ENCODE measurements at regions not wholly inside any gene's neighbourhood (a gene's known extent, or its start where the extent isn't known, plus 50 kb on each side); places are given as distances from the start of the nearest gene placed in this dataset.
"Not testable (repeated sequence)": the region's sequence is repeated elsewhere in the genome, so short reads cannot be mapped to it uniquely, and the experiment has no call there.

DNA sequence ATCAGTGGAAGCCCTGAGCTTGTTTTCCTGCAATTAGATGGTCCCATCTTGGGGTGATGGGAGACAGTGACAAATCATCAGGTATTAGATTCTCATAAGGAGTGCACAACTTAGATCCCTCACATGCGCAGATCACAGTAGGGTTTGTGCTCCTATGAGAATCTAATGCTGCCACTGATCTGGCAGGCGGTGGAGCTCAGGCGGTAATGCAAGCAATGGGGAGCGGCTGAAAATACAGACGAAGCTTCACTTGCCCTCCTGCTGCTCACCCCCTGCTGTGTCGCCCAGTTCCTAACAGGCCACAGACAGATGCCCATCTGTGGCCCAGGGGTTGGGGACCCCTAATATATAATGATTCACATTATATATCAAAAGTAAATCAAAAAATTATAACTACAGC is 258.8 kb upstream of the USP15 start:
- no peak overlapping the region for H3K4me3 ChIP-seq (ENCODE audit: low read length)
- no peak overlapping the region for H3K4me2 ChIP-seq (ENCODE audit: low read length)
- no peaks in the 10 kb centered on the region for H3K27me3 ChIP-seq (ENCODE audit: control insufficient read depth, insufficient read depth, low read length)
- no peaks in the 10 kb centered on the region for H3K9me3 ChIP-seq (replicated peaks; ENCODE audit: low read length)
- no peak overlapping the region for H3K9ac ChIP-seq (ENCODE audit: low read depth, low read length)
- no peaks in the 10 kb centered on the region for H3K4me1 ChIP-seq (ENCODE audit: control insufficient read depth, insufficient read depth, low read length)
- H3K36me3 ChIP-seq (ENCODE audit: insufficient read depth, low read length) = no peaks in the 10 kb centered on the region

DNA sequence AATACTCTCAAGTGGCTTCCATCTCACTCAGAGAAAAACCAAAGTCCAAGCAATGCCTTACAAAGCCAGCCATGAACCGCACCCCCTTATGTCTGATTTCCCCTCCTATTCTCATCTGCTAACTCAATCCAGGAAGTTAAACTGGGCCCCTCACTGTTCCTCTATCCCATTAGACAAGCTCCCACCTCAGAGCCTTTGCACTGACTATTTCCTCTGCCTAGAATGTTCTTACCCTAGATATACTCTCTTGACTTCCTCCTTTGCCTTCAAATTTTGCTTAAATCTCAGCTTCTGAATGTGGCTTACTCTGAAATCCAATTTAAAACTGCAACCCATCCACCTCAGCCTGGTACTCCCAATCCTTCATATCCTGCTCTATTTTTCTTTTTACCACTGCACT is 257.0 kb upstream of the USP15 start:
- no peak overlapping the region for H3K9ac ChIP-seq (ENCODE audit: low read depth, low read length)
- no peaks in the 10 kb centered on the region for H3K36me3 ChIP-seq (ENCODE audit: insufficient read depth, low read length)
- H3K4me3 ChIP-seq (ENCODE audit: low read length) = no peak overlapping the region
- H3K9me3 ChIP-seq (replicated peaks; ENCODE audit: low read length) = no peaks in the 10 kb centered on the region
- H3K27me3 ChIP-seq (ENCODE audit: control insufficient read depth, insufficient read depth, low read length) = no peaks in the 10 kb centered on the region
- no peaks in the 10 kb centered on the region for H3K4me1 ChIP-seq (ENCODE audit: control insufficient read depth, insufficient read depth, low read length)
- H3K4me2 ChIP-seq (ENCODE audit: low read length) = no peak overlapping the region

DNA sequence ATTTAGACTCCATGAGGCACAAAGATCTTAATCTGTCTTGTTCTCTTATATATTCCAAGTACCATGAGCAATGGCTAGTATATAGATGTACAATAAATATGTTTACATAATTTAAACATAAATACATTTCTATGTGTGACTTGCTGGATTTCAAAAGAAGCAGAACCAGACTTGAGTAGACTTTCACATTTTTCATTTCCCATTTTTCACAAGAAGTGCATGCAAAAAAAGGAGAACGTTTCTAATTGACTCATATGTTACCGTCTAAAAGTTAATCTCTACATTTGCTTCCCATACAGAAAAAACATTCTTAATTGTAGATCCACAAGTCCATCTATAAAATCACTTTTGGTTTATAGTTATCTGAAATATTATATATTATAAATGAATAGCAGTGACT is 256.5 kb upstream of the USP15 start:
- no peaks in the 10 kb centered on the region for H3K36me3 ChIP-seq (ENCODE audit: insufficient read depth, low read length)
- H3K27me3 ChIP-seq (ENCODE audit: control insufficient read depth, insufficient read depth, low read length) = no peaks in the 10 kb centered on the region
- no peaks in the 10 kb centered on the region for H3K9me3 ChIP-seq (replicated peaks; ENCODE audit: low read length)
- no peak overlapping the region for H3K4me3 ChIP-seq (ENCODE audit: low read length)
- H3K9ac ChIP-seq (ENCODE audit: low read depth, low read length) = no peak overlapping the region
- H3K4me1 ChIP-seq (ENCODE audit: control insufficient read depth, insufficient read depth, low read length) = no peaks in the 10 kb centered on the region
- H3K4me2 ChIP-seq (ENCODE audit: low read length) = no peak overlapping the region

DNA sequence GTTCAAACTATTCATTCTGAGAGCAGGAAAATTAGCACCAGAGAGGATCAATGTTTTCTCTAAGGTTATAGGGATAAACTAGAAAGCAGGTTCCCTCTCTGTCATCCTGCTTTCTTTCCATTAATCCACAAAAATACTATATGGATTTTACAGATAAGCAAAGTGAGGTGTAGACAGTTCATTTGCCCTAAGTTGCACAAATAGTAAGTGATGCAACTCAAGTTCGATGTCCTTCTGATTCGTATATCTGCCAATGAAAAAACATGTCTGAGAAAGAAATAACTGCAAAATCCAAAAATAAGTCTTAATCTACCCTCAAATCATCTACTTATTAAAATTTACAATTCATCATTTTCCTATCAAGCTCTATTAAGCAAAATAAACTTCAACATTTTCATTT is 254.6 kb upstream of the USP15 start:
- no peaks in the 10 kb centered on the region for H3K4me1 ChIP-seq (ENCODE audit: control insufficient read depth, insufficient read depth, low read length)
- no peaks in the 10 kb centered on the region for H3K9me3 ChIP-seq (replicated peaks; ENCODE audit: low read length)
- H3K36me3 ChIP-seq (ENCODE audit: insufficient read depth, low read length) = no peaks in the 10 kb centered on the region
- H3K27me3 ChIP-seq (ENCODE audit: control insufficient read depth, insufficient read depth, low read length) = no peaks in the 10 kb centered on the region
- no peak overlapping the region for H3K9ac ChIP-seq (ENCODE audit: low read depth, low read length)
- H3K4me2 ChIP-seq (ENCODE audit: low read length) = no peak overlapping the region
- no peak overlapping the region for H3K4me3 ChIP-seq (ENCODE audit: low read length)

DNA sequence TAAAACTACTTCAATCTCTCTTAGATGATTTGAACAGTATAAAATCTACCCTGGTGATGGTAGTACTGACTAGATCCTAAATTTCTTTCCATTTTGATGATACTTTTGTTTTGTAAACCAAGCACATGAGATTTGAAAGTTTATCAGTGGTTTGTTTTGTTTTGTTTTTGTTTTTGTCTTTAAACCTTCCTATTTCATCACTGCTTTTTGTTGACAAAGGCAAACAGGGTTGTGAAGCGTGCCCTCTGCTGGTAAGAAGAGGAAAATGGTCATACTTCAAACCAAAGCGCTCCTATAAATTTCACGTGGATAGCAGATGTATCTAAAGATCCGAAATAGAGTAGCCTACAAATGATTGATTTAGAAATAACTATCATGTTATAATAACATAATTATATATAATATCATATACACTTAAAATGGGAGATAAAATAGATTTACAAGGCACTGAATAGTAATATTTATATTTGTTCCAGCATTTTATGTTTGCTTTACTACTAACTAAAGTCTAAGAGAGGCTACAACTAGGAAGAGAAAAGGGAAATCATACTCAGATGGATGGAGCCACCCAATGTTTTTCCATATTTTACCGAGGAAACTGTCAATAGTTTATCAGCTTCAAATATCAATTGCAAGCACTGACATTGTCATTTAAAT is 254.0 kb upstream of the USP15 start:
- Histone ChIP-seq H3K4me3 (ENCODE audit: low read length) (no peak overlapping the region), H3K9me3 (replicated peaks; ENCODE audit: low read length) (no peaks in the 10 kb centered on the region), H3K36me3 (ENCODE audit: insufficient read depth, low read length) (no peaks in the 10 kb centered on the region), H3K27me3 (ENCODE audit: control insufficient read depth, insufficient read depth, low read length) (no peaks in the 10 kb centered on the region), H3K4me1 (ENCODE audit: control insufficient read depth, insufficient read depth, low read length) (no peaks in the 10 kb centered on the region), H3K4me2 (ENCODE audit: low read length) (no peak overlapping the region), H3K9ac (ENCODE audit: low read depth, low read length) (no peak overlapping the region)

DNA sequence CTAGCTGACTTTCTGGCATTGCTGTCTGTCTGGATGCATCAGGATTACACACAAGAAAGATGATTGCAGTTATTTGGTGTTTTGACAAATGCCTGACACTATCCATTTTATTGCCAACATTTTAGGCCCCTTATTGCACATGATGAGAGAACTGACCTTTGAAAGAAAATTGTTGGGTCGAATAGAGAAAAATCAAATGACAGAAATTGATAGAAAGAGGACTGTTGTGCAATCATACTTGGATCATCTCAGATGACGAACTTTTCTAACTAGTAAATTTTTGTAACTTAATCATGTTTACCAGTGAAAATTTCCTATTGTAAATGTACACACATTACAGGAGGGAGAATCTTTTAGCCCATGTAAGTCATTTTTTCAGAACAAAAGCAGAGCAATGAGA is 251.5 kb upstream of the USP15 start:
- no peaks in the 10 kb centered on the region for H3K4me1 ChIP-seq (ENCODE audit: control insufficient read depth, insufficient read depth, low read length)
- no peaks in the 10 kb centered on the region for H3K9me3 ChIP-seq (replicated peaks; ENCODE audit: low read length)
- no peak overlapping the region for H3K4me2 ChIP-seq (ENCODE audit: low read length)
- no peaks in the 10 kb centered on the region for H3K36me3 ChIP-seq (ENCODE audit: insufficient read depth, low read length)
- no peak overlapping the region for H3K9ac ChIP-seq (ENCODE audit: low read depth, low read length)
- H3K27me3 ChIP-seq (ENCODE audit: control insufficient read depth, insufficient read depth, low read length) = no peaks in the 10 kb centered on the region
- no peak overlapping the region for H3K4me3 ChIP-seq (ENCODE audit: low read length)

DNA sequence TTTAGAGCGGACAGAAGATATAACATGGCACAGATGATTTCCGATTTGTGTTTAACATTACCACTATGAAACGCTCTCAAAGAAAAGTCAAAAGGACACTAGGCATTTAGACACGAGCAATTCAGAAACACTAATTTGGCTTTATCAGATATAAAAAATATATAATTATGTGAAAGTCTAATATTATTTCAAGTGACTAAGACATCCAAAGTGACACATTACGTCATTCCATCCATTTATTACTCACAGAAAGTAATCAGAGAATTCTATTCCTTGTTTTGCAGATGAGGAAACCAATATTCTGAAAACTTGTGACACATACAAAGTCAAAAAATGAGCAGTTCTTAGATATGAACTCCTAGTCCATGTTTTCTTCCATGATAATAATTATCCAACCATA is 250.8 kb upstream of the USP15 start:
- no peaks in the 10 kb centered on the region for H3K36me3 ChIP-seq (ENCODE audit: insufficient read depth, low read length)
- H3K27me3 ChIP-seq (ENCODE audit: control insufficient read depth, insufficient read depth, low read length) = no peaks in the 10 kb centered on the region
- H3K4me2 ChIP-seq (ENCODE audit: low read length) = no peak overlapping the region
- H3K4me3 ChIP-seq (ENCODE audit: low read length) = no peak overlapping the region
- no peaks in the 10 kb centered on the region for H3K9me3 ChIP-seq (replicated peaks; ENCODE audit: low read length)
- H3K4me1 ChIP-seq (ENCODE audit: control insufficient read depth, insufficient read depth, low read length) = no peaks in the 10 kb centered on the region
- H3K9ac ChIP-seq (ENCODE audit: low read depth, low read length) = no peak overlapping the region

DNA sequence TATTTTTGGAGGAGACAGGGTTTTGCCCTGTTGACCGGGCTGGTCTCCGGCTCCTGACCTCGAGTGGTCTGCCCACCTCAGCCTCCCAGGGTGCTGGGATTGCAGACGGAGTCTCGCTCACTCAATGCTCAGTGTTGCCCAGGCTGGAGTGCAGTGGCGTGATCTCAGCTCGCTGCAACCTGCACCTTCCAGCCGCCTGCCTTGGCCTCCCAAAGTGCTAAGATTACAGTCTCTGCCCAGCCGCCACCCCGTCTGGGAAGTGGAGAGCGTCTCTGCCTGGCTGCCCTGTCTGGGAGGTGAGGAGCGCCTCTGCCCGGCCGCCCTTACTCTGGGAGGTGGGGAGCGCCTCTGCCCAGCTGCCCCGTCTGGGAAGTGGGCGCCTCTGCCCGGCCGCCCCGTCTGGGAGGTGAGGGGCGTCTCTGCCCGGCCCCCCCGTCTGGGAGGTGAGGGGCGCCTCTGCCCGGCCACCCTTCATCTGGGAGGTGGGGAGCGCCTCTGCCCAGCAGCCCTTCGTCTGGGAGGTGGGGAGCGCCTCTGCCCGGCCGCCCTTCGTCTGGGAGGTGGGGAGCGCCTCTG is 249.8 kb upstream of the USP15 start:
- not testable (repeated sequence) for H3K4me2 ChIP-seq (ENCODE audit: low read length); H3K4me1 ChIP-seq (ENCODE audit: control insufficient read depth, insufficient read depth, low read length); H3K4me3 ChIP-seq (ENCODE audit: low read length); H3K9me3 ChIP-seq (replicated peaks; ENCODE audit: low read length); H3K9ac ChIP-seq (ENCODE audit: low read depth, low read length); H3K36me3 ChIP-seq (ENCODE audit: insufficient read depth, low read length); H3K27me3 ChIP-seq (ENCODE audit: control insufficient read depth, insufficient read depth, low read length)

DNA sequence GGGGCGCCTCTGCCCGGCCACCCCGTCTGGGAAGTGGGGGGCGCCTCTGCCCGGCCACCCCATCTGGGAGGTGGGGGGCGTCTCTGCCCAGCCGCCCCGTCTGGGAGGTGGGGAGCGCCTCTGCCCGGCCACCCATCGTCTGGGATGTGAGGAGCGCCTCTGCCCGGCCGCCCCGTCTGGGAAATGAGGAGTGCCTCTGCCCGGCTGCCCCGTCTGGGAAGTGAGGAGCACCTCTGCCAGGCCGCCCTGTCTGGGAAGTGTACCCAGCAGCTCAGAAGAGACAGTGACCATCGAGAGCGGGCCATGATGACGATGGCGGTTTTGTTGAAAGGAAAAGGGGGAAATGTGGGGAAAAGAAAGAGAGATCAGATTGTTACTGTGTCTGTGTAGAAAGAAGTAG is 249.2 kb upstream of the USP15 start:
- not testable (repeated sequence) for H3K4me2 ChIP-seq (ENCODE audit: low read length); H3K9me3 ChIP-seq (replicated peaks; ENCODE audit: low read length); H3K4me1 ChIP-seq (ENCODE audit: control insufficient read depth, insufficient read depth, low read length); H3K27me3 ChIP-seq (ENCODE audit: control insufficient read depth, insufficient read depth, low read length); H3K36me3 ChIP-seq (ENCODE audit: insufficient read depth, low read length); H3K9ac ChIP-seq (ENCODE audit: low read depth, low read length); H3K4me3 ChIP-seq (ENCODE audit: low read length)

DNA sequence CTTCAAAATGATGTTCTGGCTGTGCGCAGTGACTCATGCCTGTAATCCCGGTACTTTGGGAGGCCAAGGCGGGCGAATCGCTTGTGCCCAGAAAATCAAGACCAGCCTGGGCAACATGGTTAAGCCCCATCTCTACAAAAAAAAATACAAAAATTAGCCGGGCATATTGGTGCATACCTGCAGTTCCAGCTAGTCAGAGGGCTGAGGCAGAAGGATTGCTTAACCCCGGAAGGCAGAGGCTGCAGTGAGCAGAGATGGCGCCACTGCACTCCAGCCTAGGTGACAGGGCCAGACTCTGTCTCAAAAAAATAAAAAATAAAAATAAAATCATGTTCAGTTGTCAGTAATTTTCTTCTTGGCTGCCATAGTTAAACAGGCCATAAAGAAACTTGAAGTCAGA is 245.9 kb upstream of the USP15 start:
- Histone ChIP-seq H3K36me3 (ENCODE audit: insufficient read depth, low read length) (no peaks in the 10 kb centered on the region), H3K9me3 (replicated peaks; ENCODE audit: low read length) (no peaks in the 10 kb centered on the region), H3K4me1 (ENCODE audit: control insufficient read depth, insufficient read depth, low read length) (no peaks in the 10 kb centered on the region), H3K4me2 (ENCODE audit: low read length) (no peak overlapping the region), H3K27me3 (ENCODE audit: control insufficient read depth, insufficient read depth, low read length) (no peaks in the 10 kb centered on the region), H3K9ac (ENCODE audit: low read depth, low read length) (no peak overlapping the region), H3K4me3 (ENCODE audit: low read length) (no peak overlapping the region)

DNA sequence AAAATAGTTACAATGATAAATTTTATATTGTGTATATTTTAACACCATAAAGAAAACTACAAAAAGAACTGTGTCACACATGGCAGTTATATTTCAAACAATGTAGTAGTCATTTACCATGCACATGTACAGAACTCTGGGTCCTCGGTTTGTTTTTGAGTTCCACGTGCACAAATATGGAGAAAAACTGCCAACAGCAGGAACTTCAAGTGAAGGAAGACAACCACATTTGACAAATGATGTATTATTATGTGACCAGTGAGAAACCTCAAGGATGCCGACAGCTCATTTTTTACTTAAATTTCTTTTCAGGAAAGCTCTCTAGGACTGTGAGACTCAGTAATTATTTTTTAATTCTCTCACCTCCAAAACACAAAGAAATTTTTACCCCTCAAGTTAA is 244.2 kb upstream of the USP15 start:
- Histone ChIP-seq H3K4me1 (ENCODE audit: control insufficient read depth, insufficient read depth, low read length) (no peaks in the 10 kb centered on the region), H3K9ac (ENCODE audit: low read depth, low read length) (no peak overlapping the region), H3K36me3 (ENCODE audit: insufficient read depth, low read length) (no peaks in the 10 kb centered on the region), H3K4me3 (ENCODE audit: low read length) (no peak overlapping the region), H3K27me3 (ENCODE audit: control insufficient read depth, insufficient read depth, low read length) (no peaks in the 10 kb centered on the region), H3K4me2 (ENCODE audit: low read length) (no peak overlapping the region), H3K9me3 (replicated peaks; ENCODE audit: low read length) (no peaks in the 10 kb centered on the region)

DNA sequence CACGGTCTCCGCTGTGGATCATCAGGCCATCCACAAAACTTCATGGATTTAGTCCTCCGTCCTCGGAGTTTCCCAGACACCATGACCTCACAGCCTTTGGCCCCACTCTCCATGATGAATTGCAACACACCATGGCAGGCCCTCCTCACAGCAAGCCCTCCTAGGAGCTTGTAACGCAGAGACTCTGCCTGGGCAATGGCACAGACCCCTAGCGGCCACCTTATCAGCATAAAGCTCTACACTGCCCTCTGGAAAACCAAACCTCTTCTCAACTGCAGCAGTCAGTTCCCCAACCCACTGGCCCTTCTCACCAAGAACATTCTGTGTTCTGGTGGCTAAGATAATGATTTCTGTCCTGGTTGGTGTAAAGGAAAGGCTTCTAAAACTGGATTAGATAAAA is 238.4 kb upstream of the USP15 start:
- Histone ChIP-seq H3K36me3 (ENCODE audit: insufficient read depth, low read length) (no peaks in the 10 kb centered on the region), H3K4me2 (ENCODE audit: low read length) (no peak overlapping the region), H3K9me3 (replicated peaks; ENCODE audit: low read length) (no peaks in the 10 kb centered on the region), H3K4me3 (ENCODE audit: low read length) (no peak overlapping the region), H3K27me3 (ENCODE audit: control insufficient read depth, insufficient read depth, low read length) (no peaks in the 10 kb centered on the region), H3K4me1 (ENCODE audit: control insufficient read depth, insufficient read depth, low read length) (no peaks in the 10 kb centered on the region), H3K9ac (ENCODE audit: low read depth, low read length) (no peak overlapping the region)
